Neural crest cell (in vitro differentiated cells): ENCODE measurements at regions not wholly inside any gene's neighbourhood (a gene's known extent, or its start where the extent isn't known, plus 50 kb on each side); places are given as distances from the start of the nearest gene placed in this dataset.

Experiments
- DNase-seq: peaks from one replicate; pipeline ENCODE4 v3.0.0; 2021; ENCODE audit warnings: low read depth, mixed read lengths, low spot score
- H3K27ac Mint-ChIP-seq: one replicate; pipeline ENCODE4 v1.8.0; 2021; ENCODE audit warnings: mild to moderate bottlenecking, mixed read lengths; ENCODE audit not compliant: unreplicated experiment
- H3K27me3 Mint-ChIP-seq: 2 replicates; pipeline ENCODE4 v1.8.0; 2021; ENCODE audit warnings: low read depth, mild to moderate bottlenecking, mixed read lengths
- H3K36me3 Mint-ChIP-seq: 2 replicates; pipeline ENCODE4 v1.8.0; 2021; ENCODE audit warnings: low read depth, mild to moderate bottlenecking, mixed read lengths
- H3K4me1 Mint-ChIP-seq: 2 replicates; pipeline ENCODE4 v1.8.0; 2021; ENCODE audit warnings: mixed read lengths
- H3K4me3 Mint-ChIP-seq: one replicate; pipeline ENCODE4 v1.8.0; 2021; ENCODE audit warnings: mild to moderate bottlenecking, mixed read lengths
- H3K9me3 Mint-ChIP-seq: 2 replicates; pipeline ENCODE4 v1.8.0; 2021; ENCODE audit warnings: mixed read lengths
- CTCF ChIP-seq: fragments of 200-600 bp; sonication (generic); conservative IDR thresholded peaks from 2 replicates; pipeline ENCODE4 v1.5.0; 2021; ENCODE audit warnings: antibody characterized with exemption, mild to moderate bottlenecking

- peak overlapping the region; percentile 64 for H3K27ac Mint-ChIP-seq
- no peaks in the 10 kb centered on the region for H3K36me3 Mint-ChIP-seq
- no peak for TF ChIP-seq CTCF
- H3K27me3 Mint-ChIP-seq, result peaks cover 45% of the 10 kb centered on the region
- H3K9me3 Mint-ChIP-seq, result peaks cover 3% of the 10 kb centered on the region
- no peak overlapping the region for H3K4me3 Mint-ChIP-seq
- H3K4me1 Mint-ChIP-seq, result peaks cover 32% of the 10 kb centered on the region
- DNase-seq, result no peak
Observed at GRCh38 chr21:39084979-39085729, 98.1 kb downstream of the PSMG1 start.

- DNase-seq, result no peak
- Mint-ChIP-seq H3K9me3 (peaks cover 3% of the 10 kb centered on the region), H3K27ac (no peak overlapping the region), H3K4me3 (no peak overlapping the region), H3K36me3 (no peaks in the 10 kb centered on the region), H3K4me1 (peaks cover 31% of the 10 kb centered on the region), H3K27me3 (peaks cover 45% of the 10 kb centered on the region)
- TF ChIP-seq CTCF, result no peak
Observed at GRCh38 chr21:39084073-39084472, 99.2 kb downstream of the PSMG1 start.

- DNase-seq, result no peak
- Mint-ChIP-seq H3K27ac (no peak overlapping the region), H3K4me3 (no peak overlapping the region), H3K4me1 (peaks cover 26% of the 10 kb centered on the region), H3K27me3 (peaks cover 42% of the 10 kb centered on the region), H3K36me3 (no peaks in the 10 kb centered on the region), H3K9me3 (no peaks in the 10 kb centered on the region)
- TF ChIP-seq CTCF, result no peak
Observed at GRCh38 chr21:39083377-39084008, 99.8 kb downstream of the PSMG1 start.

- no peak overlapping the region for H3K4me3 Mint-ChIP-seq
- H3K9me3 Mint-ChIP-seq, result no peaks in the 10 kb centered on the region
- H3K36me3 Mint-ChIP-seq, result no peaks in the 10 kb centered on the region
- H3K27me3 Mint-ChIP-seq, result peaks cover 38% of the 10 kb centered on the region
- no peak overlapping the region for H3K27ac Mint-ChIP-seq
- DNase-seq, result no peak
- peaks cover 21% of the 10 kb centered on the region for H3K4me1 Mint-ChIP-seq
- TF ChIP-seq CTCF, result no peak
Observed at GRCh38 chr21:39082656-39083376, 100.4 kb downstream of the PSMG1 start.

- no peak overlapping the region for H3K27ac Mint-ChIP-seq
- H3K4me3 Mint-ChIP-seq, result no peak overlapping the region
- DNase-seq, result no peak
- peaks cover 18% of the 10 kb centered on the region for H3K4me1 Mint-ChIP-seq
- no peaks in the 10 kb centered on the region for H3K9me3 Mint-ChIP-seq
- TF ChIP-seq CTCF, result no peak
- no peaks in the 10 kb centered on the region for H3K36me3 Mint-ChIP-seq
- peaks cover 23% of the 10 kb centered on the region for H3K27me3 Mint-ChIP-seq
Observed at GRCh38 chr21:39080366-39080765, 102.9 kb downstream of the PSMG1 start.
